Left ventricle myocardium inferior (tissue), 1 donor: ENCODE measurements at regions not wholly inside any gene's neighbourhood (a gene's known extent, or its start where the extent isn't known, plus 50 kb on each side); places are given as distances from the start of the nearest gene placed in this dataset.

Source experiments
- DNase-seq: peaks from one replicate; pipeline ENCODE4 v3.0.0-alpha.2; 2020
- H3K27ac ChIP-seq: fragments of 200-600 bp; replicated peaks from 2 replicates; pipeline ENCODE4 v1.8.0; 2021
- H3K27me3 ChIP-seq: fragments of 200-600 bp; 2 replicates; pipeline ENCODE4 v1.8.0; 2021; ENCODE audit warnings: low read depth
- H3K36me3 ChIP-seq: fragments of 200-600 bp; 2 replicates; pipeline ENCODE4 v1.8.0; 2021
- H3K4me1 ChIP-seq: fragments of 200-600 bp; 2 replicates; pipeline ENCODE4 v1.8.0; 2021
- H3K4me3 ChIP-seq: fragments of 200-600 bp; 2 replicates; pipeline ENCODE4 v1.8.0; 2021; ENCODE audit warnings: mild to moderate bottlenecking, moderate library complexity
- H3K9me3 ChIP-seq: fragments of 200-600 bp; replicated peaks from 2 replicates; pipeline ENCODE4 v1.8.0; 2021
- CTCF ChIP-seq: fragments of 200-600 bp; IDR thresholded peaks from 2 replicates; pipeline ENCODE4 v1.8.0; 2021; ENCODE audit warnings: antibody characterized with exemption, mild to moderate bottlenecking, borderline replicate concordance
- intact Hi-C: fragments of 100-400 bp; cut with micrococcal nuclease; formaldehyde crosslinking; loops from one replicate; pipeline ENCODE4 v1.11.0; 2022
- donor health status: DM: no; HTN: yes; CAD: no; lungs with severe emphysema.

GRCh38 chr3:80705290-80705689, 937.5 kb upstream of the ROBO1 start:
- no peak for DNase-seq
- Histone ChIP-seq H3K36me3 (no peaks in the 10 kb centered on the region), H3K9me3 (peaks cover 18% of the 10 kb centered on the region), H3K4me3 (no peak overlapping the region), H3K27ac (no peak overlapping the region), H3K4me1 (no peaks in the 10 kb centered on the region), H3K27me3 (no peaks in the 10 kb centered on the region)
- TF ChIP-seq CTCF, result no peak
- intact Hi-C loops, result no loop called here

GRCh38 chr3:80701349-80701748, 933.6 kb upstream of the ROBO1 start:
- no peaks in the 10 kb centered on the region for H3K27me3 ChIP-seq
- intact Hi-C loops, result no loop called here
- H3K4me3 ChIP-seq, result no peak overlapping the region
- DNase-seq, result no peak
- no peak overlapping the region for H3K27ac ChIP-seq
- peaks cover 17% of the 10 kb centered on the region for H3K9me3 ChIP-seq
- TF ChIP-seq CTCF, result no peak
- no peaks in the 10 kb centered on the region for H3K4me1 ChIP-seq
- no peaks in the 10 kb centered on the region for H3K36me3 ChIP-seq

GRCh38 chr3:80697291-80697690, 929.5 kb upstream of the ROBO1 start:
- Histone ChIP-seq H3K9me3 (no peaks in the 10 kb centered on the region), H3K27me3 (no peaks in the 10 kb centered on the region), H3K36me3 (no peaks in the 10 kb centered on the region), H3K4me1 (no peaks in the 10 kb centered on the region), H3K27ac (no peak overlapping the region), H3K4me3 (no peak overlapping the region)
- intact Hi-C loops, result no loop called here
- DNase-seq, result no peak
- TF ChIP-seq CTCF, result no peak

- Histone ChIP-seq H3K36me3 (no peaks in the 10 kb centered on the region), H3K27me3 (no peaks in the 10 kb centered on the region), H3K4me3 (no peak overlapping the region), H3K9me3 (no peaks in the 10 kb centered on the region), H3K27ac (no peak overlapping the region), H3K4me1 (no peaks in the 10 kb centered on the region)
- DNase-seq, result no peak
- intact Hi-C loops, result no loop called here
- TF ChIP-seq CTCF, result no peak
Measured at GRCh38 chr3:80696280-80696679, 928.5 kb upstream of the ROBO1 start.

GRCh38 chr3:80688814-80689213, 921.0 kb upstream of the ROBO1 start:
- Histone ChIP-seq H3K9me3 (no peaks in the 10 kb centered on the region), H3K27ac (no peak overlapping the region), H3K27me3 (no peaks in the 10 kb centered on the region), H3K36me3 (no peaks in the 10 kb centered on the region), H3K4me3 (no peak overlapping the region), H3K4me1 (no peaks in the 10 kb centered on the region)
- peak; percentile 38 for TF ChIP-seq CTCF
- intact Hi-C loops, result no loop called here
- DNase-seq, result no peak

- DNase-seq, result no peak
- H3K36me3 ChIP-seq, result no peaks in the 10 kb centered on the region
- no peaks in the 10 kb centered on the region for H3K27me3 ChIP-seq
- no peak overlapping the region for H3K27ac ChIP-seq
- no peak for TF ChIP-seq CTCF
- intact Hi-C loops, result no loop called here
- H3K4me3 ChIP-seq, result no peak overlapping the region
- peaks cover 12% of the 10 kb centered on the region for H3K9me3 ChIP-seq
- H3K4me1 ChIP-seq, result no peaks in the 10 kb centered on the region
Measured at GRCh38 chr3:80682951-80683350, 915.2 kb upstream of the ROBO1 start.
